Heart right ventricle (tissue), 16 donors: ENCODE measurements at regions not wholly inside any gene's neighbourhood (a gene's known extent, or its start where the extent isn't known, plus 50 kb on each side); places are given as distances from the start of the nearest gene placed in this dataset.

Experiments used
- ATAC-seq, 8 donors: fragments of 200-7000 bp; cut with Tn5 transposase; one replicate each; pipeline ENCODE4 v1.9.1; 2020; ENCODE audit warnings: mild to moderate bottlenecking in 8 of 8, moderate library complexity in 8 of 8, moderate number of reproducible peaks in 1 of 8
- DNase-seq, 2 donors: peaks; one replicate each; pipeline ENCODE4 v3.0.0-alpha.2; 2020
- H3K27ac ChIP-seq, 10 donors: fragments of 200-600 bp; sonication (generic) in 2 of 10; one replicate each; pipeline versions ENCODE4 v1.5.0 to v1.8.0; 2020 to 2022; ENCODE audit warnings: mild to moderate bottlenecking in 3 of 10
- H3K27me3 ChIP-seq, 7 donors: fragments of 200-600 bp; one replicate each; pipeline ENCODE4 v1.8.0; 2021 to 2022; ENCODE audit warnings: mild to moderate bottlenecking in 2 of 7
- H3K36me3 ChIP-seq, 9 donors: fragments of 200-600 bp; sonication (generic) in 1 of 9; one replicate each; pipeline versions ENCODE4 v1.5.0 to v1.8.0; 2020 to 2022; ENCODE audit warnings: mild to moderate bottlenecking in 2 of 9
- H3K4me1 ChIP-seq, 9 donors: fragments of 200-600 bp; sonication (generic) in 1 of 9; one replicate each; pipeline versions ENCODE4 v1.5.0 to v1.8.0; 2020 to 2022; ENCODE audit warnings: mild to moderate bottlenecking in 4 of 9
- H3K4me3 ChIP-seq, 10 donors: fragments of 200-600 bp; sonication (generic) in 2 of 10; one replicate each; pipeline versions ENCODE4 v1.5.0 to v1.8.0; 2020 to 2022; ENCODE audit warnings: mild to moderate bottlenecking in 7 of 10, moderate library complexity in 2 of 10
- H3K9me3 ChIP-seq, 11 donors: fragments of 200-600 bp in 10 of 11; sonication (generic) in 2 of 11; one replicate each; pipeline versions ENCODE4 v1.5.0 to v1.8.0; 2013 to 2022; ENCODE audit warnings: mild to moderate bottlenecking in 2 of 11, control low read depth in 1 of 11, moderate library complexity in 1 of 11
- CTCF ChIP-seq, 9 donors: fragments of 200-600 bp; sonication (generic) in 2 of 9; IDR thresholded peaks; one replicate each; pipeline versions ENCODE4 v1.5.0 to v1.8.0; 2021 to 2022; ENCODE audit warnings: antibody characterized with exemption in 9 of 9, mild to moderate bottlenecking in 5 of 9, moderate library complexity in 1 of 9
- WGBS, 2 donors: extraction: QIAGEN DNeasy Blood & Tissue Kit; methylation state at CpG; one replicate each; pipeline ENCODE4 v1.1.7; 2013; ENCODE audit warnings: inconsistent platforms in 1 of 2; 5-methylcytosine and 5-hydroxymethylcytosine counted together
- intact Hi-C, 10 donors: fragments of 100-400 bp; cut with DNase I; formaldehyde crosslinking; loops; one replicate each; pipeline versions ENCODE4 v1.11.1 to v1.14.2; 2022
- donor health status: Arrhythmogenic right ventricular cardiomyopathy.
- donor health status: ischemic (EF 13 %, LVEDD 7.1; RV severe dilation, severe dysfunction).
- donor health status: healthy with polysubstance abuse.
- donor health status: DM: no; HTN: yes; CAD: no.
- donor health status: DM: no; HTN: no; CAD: no.
- donor health status: ischemic (EF 25% LVEDD 6.9; RV normal size, moderate dysfunction).
- donor health status: ischemic (EF 25% LVEDD 5.7; RV mildly dilated, moderate dysfunction).
- donor health status: healthy.
- donor health status: DM: yes; HTN: yes; CAD: no.
- donor health status: Ischemic cardiomyopathy.
- donor health status: ischemic (EF 35%, LVEDD 5.7; RV mildly dilated, moderate dysfunction).
- donor health status: nonischemic (EF 11% LVEDD 7.7; RV severe dilation, severe dysfunction).
- donor health status: DM: yes; HTN: yes; CAD: no.
- donor health status: PGD.
- donor health status: ischemic (EF 29% LVEDD 5.4; RV normal size, mild dysfunction).
- donor health status: nonischemic (EF 23%, LVEDD 6.1; RV moderate dilation, normal function).

- Histone ChIP-seq H3K27me3 (peaks cover 0 to 6% (median 0%) of the 10 kb centered on the region in 7 donors), H3K36me3 (no peaks in the 10 kb centered on the region), H3K4me1 (no peaks in the 10 kb centered on the region), H3K27ac (no peak overlapping the region), H3K4me3 (no peak overlapping the region), H3K9me3 (peaks cover 0 to 91% (median 38%) of the 10 kb centered on the region in 11 donors)
- intact Hi-C loops: no loop called here
- no peak for ATAC-seq
- WGBS, 2 donors: 70 to 71% methylated on average over 18 of the region's 18 CpGs
- no peak for DNase-seq
- no peak for TF ChIP-seq CTCF (IDR thresholded peaks at IDR 0.05)
These were observed 3895.3 kb downstream of the SRGAP2C start for GRCh38 chr1:125080077-125080476.

GRCh38 chr1:125085720-125086591 lies 3901.2 kb downstream of the SRGAP2C start:
- Histone ChIP-seq H3K27me3 (peaks cover 0 to 31% (median 13%) of the 10 kb centered on the region in 7 donors), H3K4me1 (no peaks in the 10 kb centered on the region), H3K27ac (no peak overlapping the region), H3K36me3 (no peaks in the 10 kb centered on the region), H3K9me3 (peaks cover 0 to 46% (median 21%) of the 10 kb centered on the region in 11 donors), H3K4me3 (no peak overlapping the region)
- no peak for DNase-seq
- WGBS, 2 donors: 60% methylated on average over 104 to 108 of the region's 108 CpGs
- intact Hi-C loops: no loop called here
- ATAC-seq: no peak
- TF ChIP-seq CTCF (IDR thresholded peaks at IDR 0.05): no peak

- ATAC-seq: no peak
- no peak for TF ChIP-seq CTCF (IDR thresholded peaks at IDR 0.05)
These were observed 3901.8 kb downstream of the SRGAP2C start for GRCh38 chr1:125086611-125087010.

DNA sequence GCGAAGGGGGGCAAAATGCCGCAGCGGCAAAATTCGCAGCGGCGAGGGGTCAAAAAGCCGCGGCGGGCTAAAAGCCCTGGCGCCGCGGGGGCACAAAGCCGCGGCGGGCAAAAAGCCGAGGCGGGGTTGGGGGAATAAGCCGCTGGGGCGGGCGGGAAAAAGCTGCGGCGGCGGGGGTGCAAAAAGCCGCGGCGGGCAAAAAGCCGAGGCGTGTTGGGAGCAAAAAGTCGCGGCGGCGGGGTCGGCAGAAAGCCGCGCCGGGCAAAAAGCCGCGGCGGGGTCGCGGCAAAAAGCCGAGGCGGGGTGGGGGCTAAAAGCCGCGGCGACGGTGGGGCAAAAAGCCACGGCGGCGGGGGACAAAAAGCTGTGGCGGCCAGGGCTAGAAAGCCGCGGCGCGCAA lies 3902.5 kb downstream of the SRGAP2C start:
- ATAC-seq: no peak
- TF ChIP-seq CTCF (IDR thresholded peaks at IDR 0.05): no peak
- H3K36me3 ChIP-seq: no peaks in the 10 kb centered on the region
- peaks cover 0 to 38% (median 13%) of the 10 kb centered on the region in 11 donors for H3K9me3 ChIP-seq
- H3K27me3 ChIP-seq: peaks cover 0 to 31% (median 13%) of the 10 kb centered on the region in 7 donors
- 47 to 49% methylated on average over 47 to 55 of the region's 55 CpGs for WGBS, 2 donors
- H3K4me1 ChIP-seq: no peaks in the 10 kb centered on the region
- H3K4me3 ChIP-seq: no peak overlapping the region
- H3K27ac ChIP-seq: no peak overlapping the region
- DNase-seq: no peak
- intact Hi-C loops: no loop called here

More at GRCh38 chr1:125086611-125087010, 3901.8 kb downstream of the SRGAP2C start:
- DNase-seq: no peak
- Histone ChIP-seq H3K27ac (no peak overlapping the region), H3K9me3 (peaks cover 0 to 45% (median 15%) of the 10 kb centered on the region in 11 donors), H3K36me3 (no peaks in the 10 kb centered on the region), H3K4me1 (no peaks in the 10 kb centered on the region), H3K4me3 (no peak overlapping the region), H3K27me3 (peaks cover 0 to 31% (median 13%) of the 10 kb centered on the region in 7 donors)
- intact Hi-C loops: no loop called here
- 54 to 55% methylated on average over 41 to 45 of the region's 45 CpGs for WGBS, 2 donors
